Activated CD4-positive, alpha-beta T cell treated with anti-CD3 and anti-CD28 coated beads, Interleukin-2, Interleukin-4, amounts not matched to agents 100 ng/mL and 50 ng/mL, durations not matched to agents 16 hours and 8 hours (primary cell): ENCODE measurements at regions not wholly inside any gene's neighbourhood (a gene's known extent, or its start where the extent isn't known, plus 50 kb on each side); places are given as distances from the start of the nearest gene placed in this dataset.

ENCODE experiments used
- DNase-seq: peaks from one replicate; pipeline ENCODE4 v3.0.0-alpha.2; 2020; ENCODE audit warnings: low spot score

DNA sequence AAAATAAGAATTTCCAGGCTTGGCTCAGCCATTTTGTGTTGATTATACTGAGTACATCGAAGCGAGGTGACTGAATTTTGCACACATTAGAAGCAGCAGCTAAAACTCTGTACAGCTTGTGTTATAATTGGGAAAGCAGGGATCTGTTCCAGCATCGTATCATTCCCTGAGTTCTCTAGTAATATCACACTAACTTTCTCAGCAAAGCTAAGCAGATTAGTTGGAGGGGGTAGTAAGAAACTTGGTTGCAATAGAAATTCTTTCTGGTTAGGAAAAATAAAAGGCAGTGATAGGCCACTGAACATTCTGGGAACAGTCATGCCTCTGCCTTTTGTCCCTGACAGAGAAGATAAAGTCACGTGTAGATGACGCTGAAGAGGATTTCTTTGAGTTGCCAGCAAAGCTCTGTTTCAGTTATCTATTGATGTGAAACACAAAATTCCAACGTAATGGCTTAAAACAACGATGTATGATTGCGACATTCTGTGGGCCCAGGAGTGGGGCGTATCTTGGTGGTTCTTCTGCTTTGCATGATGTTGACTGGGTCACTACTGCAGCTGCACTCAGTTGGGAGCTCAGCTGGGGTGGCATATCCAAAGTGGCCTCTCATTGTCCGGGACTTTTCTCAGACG, 202.1 kb upstream of the MEX3C start:
- DNase-seq, result no peak

DNA sequence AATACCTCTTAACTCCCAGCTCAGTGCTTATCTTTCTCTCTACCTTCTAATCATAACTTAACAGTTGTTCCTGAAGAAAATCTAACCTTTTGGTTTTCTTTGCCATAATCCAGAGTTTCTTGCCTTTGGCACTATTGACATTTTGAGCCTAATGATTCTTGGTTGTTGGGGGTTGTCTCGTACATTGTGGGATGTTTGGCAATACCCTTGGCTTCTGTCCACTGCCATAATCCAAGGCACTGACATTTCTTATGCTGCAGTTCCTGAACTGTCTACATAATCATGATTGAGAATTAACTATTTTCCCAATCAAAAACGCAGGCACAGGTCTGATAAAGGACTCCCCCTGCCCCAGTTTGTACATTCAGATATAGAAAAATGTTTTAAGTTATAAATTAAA, 203.2 kb upstream of the MEX3C start:
- no peak for DNase-seq

DNA sequence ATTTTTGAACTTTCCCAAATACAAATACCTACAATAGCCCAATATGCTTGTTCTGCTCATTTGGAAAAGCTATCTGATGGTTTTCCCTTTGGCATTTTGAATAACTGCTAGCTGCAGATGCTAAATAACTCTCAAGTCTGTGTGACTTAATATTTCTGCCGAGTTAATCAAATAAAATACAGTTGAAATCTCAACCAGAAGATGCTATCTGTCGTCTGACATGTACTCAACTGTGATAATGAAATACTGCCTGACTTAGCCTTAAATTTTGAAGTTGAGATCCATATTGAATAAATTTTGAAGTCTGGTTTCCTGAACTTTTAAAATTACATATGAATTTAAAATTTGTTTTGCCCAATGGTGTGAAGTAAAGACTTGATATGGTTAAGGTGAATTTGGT, 204.4 kb upstream of the MEX3C start:
- DNase-seq, result no peak

DNA sequence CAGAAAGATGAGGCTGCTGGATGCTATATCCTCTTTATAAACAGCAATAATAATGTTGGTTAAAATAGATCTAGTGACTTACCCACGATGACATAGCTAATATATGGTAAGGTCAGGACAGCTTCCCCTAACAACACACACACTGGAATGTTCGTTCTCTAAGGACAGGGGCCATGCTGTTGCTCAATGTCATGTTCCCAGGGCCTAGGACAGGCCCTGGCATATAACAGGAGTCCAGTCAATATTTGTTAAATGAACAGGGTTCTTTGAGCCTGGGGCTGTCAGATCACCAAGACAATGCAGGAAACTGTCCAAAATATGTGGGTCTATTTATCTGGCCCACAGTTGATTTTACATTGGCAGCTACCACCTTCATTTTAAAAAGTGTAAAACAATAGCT, 207.1 kb upstream of the MEX3C start:
- no peak for DNase-seq

DNA sequence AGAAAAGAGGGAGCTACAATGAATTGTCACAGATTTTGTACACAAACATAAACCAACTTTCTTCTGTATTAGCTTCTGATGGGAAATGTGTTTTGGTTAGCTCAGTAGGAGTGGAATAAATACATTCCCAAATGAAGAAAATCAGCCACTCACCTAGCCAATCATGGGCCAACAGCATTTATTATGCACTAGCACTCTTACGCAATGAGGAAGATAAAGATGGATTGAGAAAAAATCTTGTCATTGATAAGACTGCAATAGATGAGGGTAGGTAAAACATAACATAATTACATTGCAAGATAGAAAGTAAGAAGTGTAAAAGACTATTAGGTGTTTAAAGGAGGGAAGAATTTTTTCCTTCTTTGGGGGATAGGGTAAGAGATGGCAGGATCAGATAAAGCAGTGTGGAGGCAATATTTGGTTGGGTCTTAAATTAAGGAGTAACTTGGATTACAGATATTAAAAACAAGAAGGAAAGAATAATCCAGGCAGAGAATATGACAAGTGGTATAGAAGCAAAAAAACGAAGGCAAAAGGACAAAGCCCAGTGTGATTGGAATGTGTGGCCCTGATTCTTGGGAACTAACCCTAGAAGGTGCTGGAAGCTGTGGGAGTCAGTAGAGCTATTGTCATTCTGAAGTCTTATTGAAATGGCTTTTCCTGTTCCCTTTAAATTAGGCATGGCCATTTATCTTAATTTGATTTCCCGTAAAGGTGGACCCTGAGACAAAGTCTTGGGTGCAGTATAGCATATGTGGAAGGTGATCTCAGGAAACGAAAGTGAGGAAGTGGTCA, 208.4 kb upstream of the MEX3C start:
- no peak for DNase-seq

DNA sequence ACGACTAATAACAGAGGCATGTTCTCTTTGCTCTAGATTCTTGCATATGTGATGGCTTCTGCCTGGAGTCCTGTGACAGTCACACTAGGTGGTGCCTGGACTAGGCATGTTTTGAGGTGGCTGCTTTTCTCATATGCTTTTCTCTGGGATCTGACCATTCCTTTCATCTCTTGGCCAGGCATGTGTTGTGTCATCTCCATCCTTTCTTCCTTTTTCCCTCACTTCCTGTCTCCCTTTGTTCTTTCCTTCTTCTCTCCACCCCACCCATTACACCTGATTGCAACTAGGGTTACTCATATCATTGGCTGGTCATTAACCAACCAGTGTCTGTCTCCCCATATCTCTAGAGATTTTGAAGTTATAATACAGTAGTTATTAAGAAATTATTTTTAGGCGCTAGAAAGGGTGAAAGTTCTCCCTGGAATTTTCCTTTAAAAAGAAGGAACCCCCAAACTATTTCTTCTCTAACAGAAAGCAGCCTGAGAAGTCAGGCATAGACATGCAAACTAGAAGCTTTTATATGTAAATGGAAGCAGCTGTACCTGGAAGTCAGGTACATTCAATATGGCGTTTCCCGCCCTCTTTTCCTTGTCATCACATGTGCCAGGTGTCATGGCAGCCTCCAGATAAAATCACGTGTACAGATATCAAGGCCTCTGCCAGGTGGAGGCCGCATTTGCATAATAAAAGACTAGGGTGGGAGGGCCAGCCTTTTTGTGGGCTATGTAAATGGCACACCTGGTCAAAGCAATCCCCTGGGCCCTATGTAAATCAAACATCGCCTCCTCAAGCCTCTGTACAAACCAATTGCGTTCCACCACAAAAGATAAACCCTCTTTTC, 220.4 kb upstream of the MEX3C start:
- DNase-seq, result no peak

DNA sequence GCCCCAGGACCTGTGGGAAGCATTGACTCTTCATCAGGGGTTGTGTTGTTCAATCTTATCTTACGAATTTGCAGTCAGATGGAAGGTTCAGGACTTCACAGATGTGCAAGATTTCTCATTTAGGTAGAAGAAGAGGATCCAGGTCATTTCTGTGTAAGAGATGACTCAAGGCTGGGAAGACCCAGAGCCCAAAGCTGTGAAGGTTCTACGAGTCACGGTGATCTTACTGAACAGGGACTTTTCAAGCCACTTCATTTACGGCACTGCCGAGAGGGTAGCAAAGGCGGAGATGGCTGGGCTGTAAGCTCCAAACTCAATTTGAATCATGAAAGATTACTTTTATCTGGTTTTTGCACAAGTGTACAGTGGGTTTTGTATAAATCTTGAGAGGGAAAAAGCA, 228.0 kb upstream of the MEX3C start:
- peak; percentile 12 for DNase-seq

DNA sequence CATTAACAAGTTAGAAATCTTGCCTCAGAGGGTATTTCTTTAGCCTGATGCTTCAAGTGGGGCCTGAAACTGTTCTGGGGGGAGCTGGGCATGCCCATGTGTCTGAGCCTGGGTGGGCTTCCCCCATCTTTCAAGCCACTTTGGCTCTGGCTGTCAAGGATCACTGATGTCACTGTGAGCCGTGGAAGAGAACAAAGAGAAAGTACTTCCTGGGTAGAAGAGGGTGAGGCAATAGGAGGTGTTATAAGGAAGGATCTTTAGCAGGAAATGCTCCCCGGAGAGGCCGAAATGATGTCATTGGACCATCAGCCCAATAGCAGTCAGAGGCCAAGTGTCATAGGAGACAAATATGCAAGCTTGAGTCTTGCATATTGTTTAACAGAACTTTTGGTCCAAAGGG, 228.4 kb upstream of the MEX3C start:
- DNase-seq, result no peak

DNA sequence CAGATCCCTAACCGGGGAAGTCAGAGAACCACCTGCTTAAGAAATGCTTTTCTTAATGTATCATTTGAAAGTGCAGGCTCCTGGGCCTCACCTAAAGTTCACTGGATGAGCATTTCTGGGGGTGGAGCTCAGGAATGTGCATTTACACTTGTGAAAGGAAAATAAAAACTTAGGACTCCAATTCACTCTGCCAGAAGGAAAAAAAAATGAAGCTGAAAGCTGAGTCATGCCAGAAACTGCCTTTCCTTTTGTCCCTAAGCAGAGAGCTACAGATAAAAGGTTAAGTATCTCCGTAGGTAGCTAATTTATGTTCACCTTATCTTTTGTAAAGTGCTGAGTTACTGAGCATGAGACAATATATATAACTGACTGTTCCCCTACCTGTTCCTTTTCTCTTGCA, 229.5 kb upstream of the MEX3C start:
- DNase-seq, result no peak

DNA sequence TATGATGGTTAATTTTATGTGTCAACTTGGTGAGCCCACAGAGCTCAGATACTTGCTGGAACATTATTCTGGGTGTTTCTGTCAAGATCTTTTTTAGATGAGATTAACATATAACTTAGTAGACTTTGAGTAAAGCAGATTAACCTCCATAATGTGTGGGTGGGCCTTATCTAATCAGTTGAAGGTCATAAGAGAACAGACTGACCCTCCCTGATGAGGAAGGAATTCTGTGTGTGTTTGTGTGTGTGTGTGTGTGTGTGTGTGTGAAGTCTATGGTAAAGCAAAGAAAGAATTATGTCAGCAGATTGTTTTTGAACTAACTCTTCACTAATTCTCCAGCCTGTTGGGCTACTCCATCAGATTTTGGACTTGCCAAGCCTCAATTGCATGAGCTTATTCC, 232.2 kb upstream of the MEX3C start:
- DNase-seq, result no peak

DNA sequence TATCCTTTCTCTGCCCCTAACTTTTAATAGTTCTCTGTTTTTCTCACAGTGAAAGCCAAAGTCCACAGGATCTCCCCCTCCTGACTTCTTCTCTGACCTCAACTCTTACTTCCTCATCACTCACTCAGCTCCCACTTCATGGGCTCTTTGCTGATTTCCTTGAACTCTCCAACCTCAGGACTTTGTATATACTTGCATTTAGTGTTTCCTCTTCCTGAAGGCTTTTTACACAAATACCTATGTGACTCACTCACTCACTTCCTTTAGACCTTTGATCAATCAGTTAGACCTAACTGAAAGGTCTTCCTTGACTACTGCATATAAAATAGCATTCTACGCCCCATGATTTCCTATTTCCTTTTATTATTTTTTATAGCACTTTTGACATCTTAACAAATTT, 233.1 kb upstream of the MEX3C start:
- no peak for DNase-seq

DNA sequence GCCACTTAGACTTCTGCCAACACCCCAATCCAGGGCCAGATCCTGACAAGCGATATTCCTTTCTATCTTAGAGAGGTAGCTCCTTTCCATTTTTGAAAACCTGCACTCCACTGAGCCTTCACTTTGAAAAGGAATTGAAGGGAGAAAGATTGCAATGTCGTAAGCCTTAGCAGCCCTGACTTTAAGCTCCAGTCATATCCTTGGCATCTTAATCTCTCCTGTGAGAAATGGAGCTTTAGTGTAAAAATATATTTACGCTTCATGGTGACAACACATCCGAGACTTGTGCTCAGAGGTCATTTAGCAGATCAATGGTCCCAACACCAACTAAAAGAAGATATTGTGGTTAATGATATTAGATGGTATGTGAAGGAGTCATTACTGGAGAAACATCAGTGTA, 235.8 kb upstream of the MEX3C start:
- DNase-seq, result no peak

DNA sequence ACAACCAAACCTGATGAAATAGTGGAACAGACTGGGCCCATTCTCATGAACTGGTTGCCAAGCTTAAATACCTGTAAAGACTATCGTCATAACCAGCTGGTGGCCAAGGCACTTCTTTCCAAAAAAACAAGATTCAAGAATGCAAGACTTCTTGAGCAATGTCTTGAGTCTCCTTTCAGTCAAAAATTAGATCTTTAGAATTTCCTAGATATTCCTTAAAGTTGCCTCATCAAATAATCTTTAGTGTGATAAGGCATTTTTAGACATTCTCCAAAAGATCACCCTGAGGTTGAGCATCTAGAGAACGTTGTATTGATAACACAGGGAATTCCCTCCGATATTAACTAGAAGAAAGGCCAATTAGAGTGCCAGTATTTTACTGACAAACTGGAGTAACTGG, 236.4 kb upstream of the MEX3C start:
- DNase-seq, result no peak

DNA sequence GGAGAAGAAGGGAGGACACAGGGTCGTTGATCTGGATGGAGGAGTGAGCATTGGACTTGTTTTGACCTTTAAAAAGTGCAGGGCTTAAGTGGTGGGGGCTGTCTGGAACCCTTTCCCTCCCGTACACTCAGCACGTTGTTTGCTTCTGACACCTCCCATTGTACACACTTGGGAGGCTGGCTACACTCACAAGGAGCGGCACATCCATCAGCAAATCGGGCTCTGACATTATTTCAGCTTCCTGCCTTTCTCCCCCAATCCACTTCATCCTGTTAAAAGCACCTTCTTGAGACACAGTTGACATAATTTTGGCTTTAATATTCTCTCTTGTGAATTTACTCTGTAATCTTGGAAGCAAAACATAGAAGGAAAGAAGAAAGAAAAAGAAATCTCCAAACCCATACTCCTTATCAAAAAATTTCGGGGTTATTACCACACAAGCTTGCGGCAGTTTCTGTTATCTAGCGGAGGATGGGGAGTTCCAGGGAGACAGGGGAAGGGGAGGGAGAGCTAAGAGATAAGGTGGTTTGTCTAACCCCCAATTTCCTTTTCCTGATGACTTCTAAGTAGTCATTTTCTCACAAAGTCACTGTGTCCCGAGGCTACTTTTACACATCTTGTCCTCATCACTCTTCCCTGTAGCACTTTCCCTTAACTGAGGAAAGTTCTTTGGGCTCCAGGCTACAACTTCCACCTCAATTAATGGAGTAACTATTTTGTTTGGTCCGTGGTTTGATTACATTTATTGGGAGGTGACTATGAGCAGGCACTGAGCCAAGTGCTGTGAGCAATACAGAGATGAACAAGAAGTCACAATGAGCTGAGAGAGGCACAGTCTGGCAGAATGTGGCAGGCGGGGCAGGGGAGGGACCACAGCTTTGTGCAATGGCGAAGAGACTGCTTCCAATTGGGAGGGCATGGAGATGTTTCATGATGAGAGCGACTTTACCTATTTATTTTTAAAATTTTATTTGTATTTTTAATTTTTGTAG, 240.1 kb upstream of the MEX3C start:
- DNase-seq, result no peak

DNA sequence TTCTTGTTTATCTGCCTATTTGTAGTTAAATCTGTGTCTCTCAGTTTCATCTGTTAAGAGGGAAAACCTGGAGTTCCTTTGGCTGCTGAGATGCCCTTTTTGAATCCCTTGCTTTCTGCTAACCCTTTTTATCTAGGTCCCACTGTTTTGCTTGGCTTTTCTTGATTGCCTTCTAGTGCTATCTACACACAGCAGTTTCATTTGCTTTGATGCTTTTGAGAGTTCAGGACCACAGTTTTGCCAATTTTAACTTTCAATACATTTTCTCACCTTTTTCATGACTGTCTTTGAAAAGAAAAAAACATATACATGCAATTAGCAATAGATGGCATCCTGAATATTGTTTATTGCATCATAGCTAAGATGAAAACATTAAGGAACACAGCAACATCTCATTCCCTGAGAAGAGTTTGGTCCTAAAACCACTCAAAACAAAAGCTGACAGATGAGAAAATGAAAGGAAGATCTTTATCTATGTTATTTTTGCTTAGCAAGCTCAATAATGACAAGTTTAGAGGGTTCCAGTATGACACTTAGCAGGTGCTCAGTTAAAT, 241.4 kb upstream of the MEX3C start:
- DNase-seq, result no peak

DNA sequence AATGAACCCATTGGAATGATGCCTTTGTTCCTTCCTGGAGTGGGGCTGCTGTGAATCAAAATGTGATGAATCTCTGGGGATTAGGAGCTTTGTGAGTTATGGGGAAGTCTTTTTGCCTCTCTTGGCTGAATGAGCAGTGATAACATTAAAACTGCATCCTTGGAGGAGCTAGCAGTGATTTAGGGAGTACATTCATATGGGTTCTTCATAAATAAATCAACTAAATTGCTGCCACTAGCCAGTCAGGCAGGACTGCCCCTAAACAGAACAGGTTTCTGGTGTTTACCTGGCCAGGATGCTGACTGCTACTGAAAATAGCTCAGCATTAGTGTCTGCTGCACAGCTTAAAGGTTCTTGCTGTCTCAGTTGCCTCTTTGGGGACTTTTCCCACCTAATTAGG, 244.5 kb upstream of the MEX3C start:
- no peak for DNase-seq

DNA sequence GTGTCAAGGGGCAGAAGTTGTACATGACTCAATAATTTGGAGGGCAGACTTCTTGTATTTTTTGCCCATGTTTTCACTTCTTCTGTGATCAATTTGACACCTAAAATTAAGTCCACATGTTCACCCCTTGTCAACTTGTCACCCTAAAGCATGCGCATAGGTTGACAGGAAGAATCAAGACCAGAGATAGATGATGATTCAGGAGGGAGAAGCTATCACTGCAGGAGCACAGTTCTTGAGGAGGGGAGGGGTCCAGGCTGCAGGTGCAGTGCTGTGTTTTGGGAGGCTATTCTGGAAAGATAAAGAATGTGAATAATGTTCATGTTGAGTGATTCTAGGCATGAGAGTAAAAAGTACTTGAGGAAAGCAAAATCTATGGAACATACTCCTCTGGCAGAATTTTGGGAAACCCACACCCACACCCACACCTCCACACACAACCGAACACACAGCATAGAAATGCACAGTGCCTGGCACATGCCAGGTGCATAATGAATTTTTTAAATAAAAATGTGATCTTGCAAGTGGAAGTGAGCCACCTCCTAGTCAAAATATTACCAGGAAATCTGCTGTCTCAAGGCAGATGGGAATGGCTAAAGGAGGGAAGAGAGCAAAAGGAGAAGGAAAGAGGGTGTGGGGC, 249.2 kb upstream of the MEX3C start:
- DNase-seq, result no peak

DNA sequence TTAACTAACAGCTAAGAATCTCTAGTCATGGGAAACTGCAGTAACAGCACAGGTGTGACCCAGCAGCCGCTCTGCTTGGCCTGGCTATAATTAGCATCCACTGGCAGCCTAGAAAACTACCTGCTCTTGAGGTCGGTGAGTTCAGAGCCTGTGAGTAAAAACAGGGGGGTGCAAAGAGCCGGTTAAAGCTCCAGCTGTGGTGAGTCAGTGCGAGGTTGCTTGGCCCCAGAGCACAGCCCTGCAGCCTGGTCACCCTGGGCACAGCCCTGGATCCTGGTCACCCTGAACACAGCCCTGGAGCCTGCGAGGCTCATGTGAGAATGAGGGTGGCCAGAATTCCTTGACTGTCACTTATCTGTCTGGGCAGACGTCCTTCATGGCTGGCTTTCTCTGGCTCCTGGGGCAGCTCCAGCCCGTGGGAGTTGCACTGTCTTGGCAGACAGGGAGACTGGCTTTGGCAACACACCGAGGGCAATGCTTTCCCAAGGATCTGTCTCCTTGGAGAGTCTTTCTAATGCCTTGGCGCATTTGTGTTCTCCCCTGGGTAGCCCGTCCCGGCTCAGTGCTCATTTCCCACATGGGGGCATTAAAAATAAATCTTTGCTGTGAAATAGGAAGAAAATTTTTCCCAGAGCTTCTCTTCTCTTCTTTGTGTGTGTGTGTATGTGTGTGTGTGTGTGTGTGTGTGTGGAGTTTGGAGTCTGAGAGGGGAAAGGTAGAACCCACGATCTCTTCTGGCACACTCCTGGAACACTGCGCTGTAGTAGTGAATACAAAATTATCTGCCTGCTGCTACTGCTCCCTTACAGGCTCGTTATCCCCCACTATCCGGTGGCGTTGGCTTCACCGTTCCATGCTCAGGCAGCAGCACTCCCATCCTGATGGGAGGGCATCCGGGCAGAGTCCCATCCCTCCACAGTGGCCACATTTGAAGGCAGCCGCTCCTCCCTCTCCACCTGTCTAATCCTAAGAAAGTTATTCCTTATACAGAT, 250.2 kb upstream of the MEX3C start:
- no peak for DNase-seq

DNA sequence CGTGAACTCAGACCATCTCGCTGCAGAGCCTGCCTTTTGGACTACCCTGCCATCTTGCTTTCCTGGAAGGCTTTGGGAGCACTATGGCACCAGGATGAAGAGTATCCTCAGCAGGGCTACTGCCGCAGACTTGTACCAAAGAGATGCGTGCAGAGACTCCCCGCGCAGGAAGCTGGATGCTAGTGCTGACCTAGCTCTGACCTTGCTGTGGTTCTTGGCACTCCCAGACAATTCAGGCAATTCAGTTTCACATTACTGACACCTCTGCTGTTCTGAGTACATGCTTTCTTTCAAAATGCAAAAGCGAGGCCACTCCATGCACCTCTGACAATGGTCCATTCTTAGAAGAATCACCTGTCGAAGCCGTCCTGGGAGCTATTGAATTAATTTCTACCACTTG, 251.5 kb upstream of the MEX3C start:
- DNase-seq, result no peak

DNA sequence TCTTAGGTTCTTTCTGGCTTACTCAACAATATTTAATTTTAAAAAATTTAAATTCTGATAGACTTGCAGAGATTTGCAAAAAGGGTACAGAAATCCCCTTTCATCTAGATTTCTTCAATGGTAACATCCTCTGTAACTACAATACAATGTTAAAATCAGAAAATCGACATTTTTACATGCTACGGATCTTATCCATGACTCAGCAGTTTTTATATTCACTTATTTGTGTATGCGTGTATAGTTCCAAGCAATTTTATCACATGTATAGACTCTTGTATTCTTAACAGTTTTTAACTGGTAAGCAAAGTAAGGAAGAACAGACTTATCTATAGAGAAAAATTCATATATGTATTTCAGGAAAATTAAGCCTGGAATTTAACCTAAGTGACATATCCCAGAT, 256.1 kb upstream of the MEX3C start:
- DNase-seq, result no peak
